HG03060 (cell line): ENCODE measurements at regions not wholly inside any gene's neighbourhood (a gene's known extent, or its start where the extent isn't known, plus 50 kb on each side); places are given as distances from the start of the nearest gene placed in this dataset.

Experiments
- ATAC-seq: cut with Tn5 transposase; IDR thresholded peaks from one replicate; pipeline ENCODE4 v1.9.1; 2021; ENCODE audit warnings: low read depth, moderate number of reproducible peaks; ENCODE audit not compliant: unreplicated experiment

DNA sequence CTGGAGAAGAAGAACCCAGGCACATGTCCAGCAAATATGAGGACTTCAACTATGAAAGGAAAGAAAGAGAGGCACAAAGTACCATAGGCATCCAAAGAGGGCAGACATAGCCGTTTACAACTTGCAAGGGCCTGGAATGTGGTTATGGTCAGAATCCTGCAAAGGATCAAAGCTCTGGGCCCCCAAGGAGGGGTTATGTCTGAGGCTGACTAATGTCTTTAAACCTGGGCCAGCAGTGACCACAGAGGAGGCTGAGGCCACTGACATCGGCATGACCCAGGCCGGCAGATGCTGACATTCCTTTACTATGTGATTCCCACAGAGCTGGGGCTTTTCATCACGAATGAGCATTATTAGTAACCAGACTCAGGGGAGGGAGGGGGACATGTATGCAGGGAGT lies 861.1 kb downstream of the DHX35 start:
- no peak for ATAC-seq

DNA sequence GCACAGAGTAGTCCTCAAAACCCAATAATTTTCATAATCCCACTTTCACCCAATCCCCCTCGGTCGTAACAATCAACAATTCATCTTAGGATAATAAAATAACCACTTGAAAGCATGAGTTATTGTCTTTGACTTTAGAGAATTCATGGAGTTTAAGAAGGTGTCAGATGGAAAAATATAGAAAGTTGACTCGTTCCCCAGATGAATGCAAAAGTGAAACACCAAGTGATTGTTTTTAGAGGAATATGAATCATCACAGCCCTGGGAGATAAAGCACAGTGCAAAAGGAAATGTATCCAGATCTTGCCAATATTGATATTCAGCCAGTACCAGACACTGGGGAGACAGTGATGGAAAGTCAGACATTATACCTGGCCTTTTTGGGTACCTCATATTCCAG lies 860.5 kb downstream of the DHX35 start:
- ATAC-seq: no peak

DNA sequence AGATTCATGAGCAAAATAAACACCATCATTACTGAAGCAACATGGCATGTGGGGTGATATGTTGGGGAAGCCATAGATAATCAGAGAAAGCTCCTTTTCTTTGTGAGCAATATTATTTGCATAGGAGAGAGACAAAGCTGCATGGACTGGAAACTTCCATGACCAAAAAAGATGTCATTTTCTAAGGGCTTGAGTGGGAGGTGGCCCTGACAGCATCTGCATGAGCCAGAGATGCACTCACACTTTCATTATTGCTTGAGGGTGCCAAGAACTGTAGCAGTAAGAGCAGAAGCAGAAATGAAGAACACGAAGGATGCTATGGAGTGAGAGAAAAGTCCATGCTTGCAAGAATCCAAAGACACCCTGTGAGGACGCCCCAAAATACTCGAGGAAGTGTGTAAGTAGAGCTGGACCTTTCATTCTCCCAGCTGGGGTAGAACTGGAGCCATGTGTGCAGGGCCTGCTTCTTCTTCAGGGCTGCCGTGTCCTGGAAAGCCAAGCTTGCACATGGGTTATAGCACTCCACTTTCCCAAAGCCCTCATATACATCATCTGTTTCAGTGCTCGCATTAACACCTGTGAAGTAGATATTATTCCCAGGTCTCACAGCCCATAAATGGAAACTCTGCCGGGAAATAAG lies 851.2 kb downstream of the DHX35 start:
- ATAC-seq: no peak

DNA sequence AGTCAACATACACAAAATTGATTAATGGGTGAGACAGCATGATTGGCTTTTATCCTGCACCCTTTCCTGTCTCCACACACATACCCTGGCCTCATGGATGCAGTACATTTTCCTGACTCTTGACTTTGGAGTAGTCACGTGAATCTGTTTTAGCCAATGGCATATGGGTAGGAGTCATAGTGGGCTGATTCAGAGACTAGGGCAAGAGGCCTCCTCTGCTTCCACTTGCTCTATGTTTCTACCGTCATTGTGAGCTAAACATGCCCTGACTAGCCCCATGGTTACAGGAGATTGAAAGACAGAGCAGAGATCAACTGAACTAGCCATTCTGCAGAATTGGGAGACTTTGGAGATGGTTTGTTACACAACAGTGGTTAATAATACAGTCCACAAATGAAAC lies 850.0 kb downstream of the DHX35 start:
- ATAC-seq: no peak

DNA sequence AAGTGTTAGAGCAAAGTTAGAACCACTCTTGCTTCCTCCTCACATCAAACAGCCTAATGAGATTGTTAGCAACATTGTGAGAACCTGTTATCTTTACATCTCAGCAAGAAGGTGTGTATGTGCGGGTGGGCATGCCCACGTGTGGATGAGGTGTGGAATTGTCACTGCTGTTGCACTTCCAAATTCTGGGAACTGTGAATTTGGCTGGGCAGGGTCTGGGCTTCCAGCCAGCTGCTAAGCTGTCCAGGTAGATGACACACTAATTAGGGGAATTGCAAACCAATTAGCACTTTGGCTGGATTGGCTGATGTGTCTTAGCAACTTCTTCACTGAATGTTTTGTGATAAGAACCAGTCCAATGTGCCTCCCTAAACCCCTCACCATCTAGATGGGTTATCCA lies 848.2 kb downstream of the DHX35 start:
- ATAC-seq: no peak

DNA sequence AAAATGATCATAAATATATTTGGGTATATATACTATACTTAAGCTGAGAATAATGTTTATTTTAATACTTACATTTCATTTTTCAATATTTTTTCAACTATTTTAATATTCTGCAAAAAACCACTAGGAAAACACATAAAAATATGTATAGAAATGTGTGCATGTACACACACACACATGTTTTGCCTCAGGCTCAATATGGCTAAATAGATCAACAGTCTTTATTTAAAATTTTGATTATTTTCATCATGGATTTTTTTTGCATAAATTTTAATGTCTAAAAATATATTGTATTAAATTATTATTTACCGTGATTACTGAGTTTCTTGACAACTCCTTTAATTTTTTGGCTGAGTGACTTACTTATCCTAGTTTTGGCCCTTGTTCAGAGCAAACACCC lies 846.5 kb downstream of the DHX35 start:
- no peak for ATAC-seq

DNA sequence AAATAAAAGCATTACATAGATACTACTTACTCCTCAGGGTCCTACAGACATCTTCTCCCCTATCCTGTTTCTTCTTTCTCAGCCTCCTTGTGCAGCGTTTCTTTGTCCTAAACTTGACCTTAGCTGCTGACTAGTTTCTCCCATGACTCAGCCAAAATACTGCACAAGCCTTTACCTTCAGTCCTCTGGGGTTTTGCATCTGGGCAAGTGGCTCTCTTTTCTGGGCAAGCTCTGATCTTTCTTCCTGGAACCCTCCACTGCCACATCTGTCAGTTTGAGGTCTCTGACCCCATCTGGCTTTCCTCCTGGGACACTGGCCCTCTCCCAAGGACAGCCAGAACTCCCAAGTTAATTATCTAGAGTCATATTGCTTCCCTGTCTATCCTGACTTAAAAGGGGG lies 838.4 kb downstream of the DHX35 start:
- ATAC-seq: peak; percentile 41

DNA sequence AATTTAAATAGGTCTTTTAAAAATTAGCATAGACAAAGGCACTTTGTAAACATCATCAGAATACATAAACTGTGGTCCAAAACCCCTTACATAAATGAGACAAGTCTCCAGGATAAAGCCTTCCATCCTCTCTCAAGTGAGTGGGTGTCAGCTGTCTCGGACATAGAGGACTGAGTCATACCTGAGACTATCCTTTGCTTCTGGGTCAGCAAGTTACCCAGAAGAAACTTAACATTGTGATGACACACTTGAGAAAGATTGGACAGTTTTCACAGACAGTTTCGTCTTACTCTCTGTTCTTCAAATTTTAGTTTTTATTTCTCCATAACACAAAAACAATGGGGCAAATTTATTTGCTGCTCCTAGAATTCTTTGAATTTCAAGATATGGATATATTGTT lies 838.0 kb downstream of the DHX35 start:
- peak; percentile 64 for ATAC-seq

DNA sequence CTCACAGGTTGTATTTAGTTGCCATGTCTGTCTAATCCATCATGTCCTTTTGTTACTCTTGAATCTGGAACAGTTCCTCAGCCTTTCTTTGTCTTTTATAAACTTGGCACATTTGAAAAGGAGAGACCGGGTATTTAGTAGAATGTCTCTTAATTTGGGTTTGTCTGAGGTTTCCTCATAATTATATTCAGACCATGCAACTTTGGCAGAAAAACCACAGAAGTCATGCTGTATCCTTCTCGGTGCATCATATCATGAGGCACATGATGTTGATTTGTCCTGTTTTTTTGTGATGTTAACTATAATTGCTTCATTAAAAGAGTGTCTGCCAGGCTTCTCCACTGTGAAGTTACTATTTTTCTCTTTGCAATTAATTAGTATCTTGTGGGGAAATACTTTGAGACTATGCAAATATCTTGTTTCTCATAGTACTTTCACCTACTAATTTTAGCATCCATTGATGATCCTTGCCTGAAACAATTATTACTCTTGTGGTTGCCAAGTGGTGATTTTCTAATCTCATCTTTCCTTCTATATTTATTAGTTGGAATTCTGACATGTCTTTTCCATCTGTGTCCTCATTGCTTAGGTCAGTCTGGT lies 837.3 kb downstream of the DHX35 start:
- ATAC-seq: no peak

DNA sequence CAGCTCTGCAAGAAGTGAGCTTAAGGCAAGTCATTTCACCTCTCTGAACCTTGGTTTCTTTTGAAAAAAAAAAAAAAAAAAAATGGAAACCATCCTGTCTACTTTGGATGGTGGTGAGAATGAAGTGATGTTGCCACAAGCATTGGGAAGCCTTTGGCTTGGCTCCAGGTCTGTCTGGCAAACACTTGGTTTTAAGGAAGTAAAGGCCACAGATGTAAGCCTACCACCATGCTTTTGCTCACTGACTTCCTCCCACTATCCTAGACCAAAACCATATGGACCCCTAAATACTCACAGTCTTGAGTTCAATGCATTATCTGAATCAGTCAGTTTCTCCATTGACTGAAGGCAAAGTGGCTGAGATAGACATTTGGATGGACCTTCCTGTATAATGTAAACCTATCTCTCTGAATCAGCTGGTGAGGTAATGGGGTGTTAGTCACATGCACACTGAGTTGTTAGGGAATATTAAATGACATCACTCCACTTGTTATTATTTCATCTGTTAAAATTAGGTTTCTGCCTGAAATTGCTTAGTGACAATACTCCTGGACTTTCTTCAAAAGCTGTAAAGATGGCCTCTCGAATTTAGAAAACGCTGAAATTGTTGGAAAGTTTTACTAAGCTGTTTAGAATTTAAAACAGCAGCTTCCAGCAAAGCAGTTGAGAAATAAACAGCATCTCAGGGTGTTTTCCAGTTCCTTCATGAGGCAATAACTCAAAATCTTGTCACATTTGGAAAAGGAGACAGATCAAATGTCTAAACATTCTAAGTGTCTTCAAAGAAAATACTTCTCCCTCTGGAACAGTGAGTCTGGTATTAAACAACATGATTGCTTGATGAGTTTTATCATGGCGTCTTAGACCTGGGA lies 833.5 kb downstream of the DHX35 start:
- no peak for ATAC-seq

DNA sequence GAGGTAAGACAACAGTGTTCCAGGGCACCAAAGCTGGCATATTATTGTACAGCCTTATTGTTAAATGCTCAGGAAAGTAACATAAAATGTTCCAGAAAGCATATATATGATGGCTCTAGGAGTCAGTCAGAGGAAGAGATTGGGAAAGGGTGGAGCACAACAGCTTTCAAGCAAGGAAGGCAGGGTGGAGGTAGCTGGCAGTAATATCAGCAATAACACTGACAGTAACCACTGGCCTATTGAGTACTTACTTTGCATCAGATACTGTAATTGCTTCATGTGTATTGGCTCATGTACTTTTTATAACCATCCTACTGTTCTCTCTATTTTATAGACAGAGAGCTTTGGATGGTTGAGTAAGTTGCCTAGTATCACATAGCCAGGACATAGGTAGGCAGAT lies 830.2 kb downstream of the DHX35 start:
- no peak for ATAC-seq

DNA sequence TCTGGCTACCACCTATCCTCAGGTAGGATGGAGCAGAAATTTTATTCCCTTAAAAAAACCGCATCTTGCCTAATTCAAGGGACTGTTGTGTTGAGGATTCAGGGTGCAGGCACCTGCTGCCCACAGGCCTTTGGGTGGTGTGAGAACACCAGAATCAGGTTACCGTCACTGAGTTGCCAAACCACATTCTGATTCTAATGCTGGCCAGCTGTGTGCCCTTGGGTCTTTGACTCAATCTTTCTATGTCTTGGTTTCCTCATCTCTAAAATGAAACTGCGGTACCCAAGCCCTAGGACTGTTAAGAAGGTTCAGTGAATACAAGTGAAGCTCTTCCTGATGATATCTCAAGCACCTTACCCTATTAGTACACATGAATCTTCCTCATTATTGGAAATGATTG lies 827.3 kb downstream of the DHX35 start:
- no peak for ATAC-seq

DNA sequence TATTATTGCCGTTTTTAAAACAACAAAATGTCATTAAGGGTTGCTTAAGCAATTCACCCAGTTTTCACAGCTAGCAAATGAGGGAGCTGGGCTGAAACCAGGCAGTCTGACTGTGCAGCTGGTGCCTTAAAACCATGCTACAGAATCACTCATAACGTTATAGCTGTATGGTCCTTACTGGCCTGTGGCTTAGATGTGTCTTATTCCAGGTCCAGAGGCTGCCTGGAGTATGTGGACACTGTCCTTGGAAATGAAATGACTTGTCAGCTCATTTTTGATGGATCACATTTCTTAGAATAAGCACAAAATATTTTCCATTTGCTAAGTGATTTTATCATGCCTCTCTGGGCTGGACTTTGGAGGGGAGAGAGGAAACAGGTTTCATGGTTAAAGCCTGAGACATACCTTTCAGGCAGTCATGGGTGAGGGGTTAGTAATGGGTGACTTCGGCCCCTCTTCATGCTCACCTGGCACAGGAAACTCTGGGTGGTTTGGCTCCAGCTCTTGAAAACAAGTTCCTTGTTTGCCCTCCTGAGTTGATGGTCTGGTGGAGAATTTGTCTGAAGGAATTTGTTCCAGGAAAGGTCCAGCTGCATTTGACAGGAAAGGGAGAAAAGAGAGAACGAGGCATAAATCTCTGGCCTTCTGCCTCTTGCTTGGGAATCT lies 823.2 kb downstream of the DHX35 start:
- ATAC-seq: no peak

DNA sequence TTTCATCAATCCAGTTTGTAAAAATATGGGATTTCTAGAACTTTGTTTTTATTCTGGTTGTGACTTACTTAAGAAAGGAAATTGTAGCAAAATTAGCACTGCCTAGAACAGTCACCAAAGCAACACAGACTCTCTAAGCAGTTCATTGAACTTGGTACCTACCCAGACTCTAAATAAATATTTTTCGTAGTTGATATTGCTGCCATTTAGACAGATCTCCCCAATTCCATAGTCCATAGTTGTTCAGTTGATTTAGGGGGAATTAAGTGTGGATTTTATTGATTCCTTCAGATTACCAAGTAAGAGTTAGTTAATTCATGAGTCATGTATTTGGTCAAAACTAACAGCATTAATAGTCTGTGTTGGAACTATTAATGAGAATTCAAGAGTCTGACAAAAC lies 822.5 kb downstream of the DHX35 start:
- no peak for ATAC-seq

DNA sequence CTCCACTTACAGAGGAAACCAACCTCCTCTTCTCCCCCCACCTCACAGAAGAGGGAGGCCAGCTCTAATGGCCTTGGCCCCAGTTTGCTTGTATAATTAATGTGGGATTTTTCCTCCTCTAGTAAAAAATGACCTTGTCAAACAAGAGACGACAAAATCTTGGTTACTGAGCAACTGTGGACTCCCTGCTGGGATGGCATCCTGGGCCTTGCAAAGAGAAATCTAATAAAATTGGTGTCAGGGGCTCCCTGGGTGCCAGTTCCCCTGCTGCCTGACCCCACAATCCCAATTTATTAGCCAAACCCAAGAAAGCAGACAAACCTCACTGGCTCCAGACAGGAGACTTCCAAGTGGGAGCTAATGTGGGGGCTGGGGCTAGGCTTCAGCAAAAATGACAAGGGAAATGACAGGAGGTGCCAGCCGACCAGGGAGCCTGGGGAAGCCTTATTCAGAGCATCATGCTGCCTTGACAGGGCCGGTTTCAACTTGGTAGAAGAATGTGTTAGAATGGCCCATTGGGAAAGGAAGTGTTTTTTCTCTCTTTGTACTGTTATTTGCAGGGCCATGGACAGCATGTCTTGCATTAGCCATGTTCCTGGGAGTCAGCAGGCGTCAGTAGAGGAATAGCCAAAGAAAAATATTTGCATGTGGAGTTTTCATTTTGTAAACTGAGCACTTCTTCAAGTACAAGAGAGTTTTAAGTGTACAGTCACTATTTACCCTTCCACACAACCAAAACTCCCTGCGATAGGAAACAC lies 816.9 kb downstream of the DHX35 start:
- ATAC-seq: no peak

DNA sequence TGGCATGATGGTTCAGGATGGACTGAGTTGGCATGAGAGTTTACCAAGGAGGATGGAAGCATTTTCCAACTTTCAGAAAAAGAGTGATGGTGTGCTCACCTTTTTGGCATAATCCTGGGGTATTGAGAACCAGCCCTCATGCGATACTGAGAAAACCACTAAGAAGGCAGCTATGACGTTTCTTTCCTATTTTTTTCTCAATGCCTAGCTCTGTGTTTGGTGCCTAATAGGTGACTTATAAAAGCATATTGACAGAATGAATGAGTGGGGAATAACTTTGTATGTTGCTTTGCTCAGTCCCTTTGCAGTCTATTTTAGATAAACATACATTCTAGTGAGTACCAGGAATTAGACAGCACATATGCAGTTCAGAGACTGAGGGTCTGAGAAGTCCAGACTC lies 816.3 kb downstream of the DHX35 start:
- ATAC-seq: no peak

DNA sequence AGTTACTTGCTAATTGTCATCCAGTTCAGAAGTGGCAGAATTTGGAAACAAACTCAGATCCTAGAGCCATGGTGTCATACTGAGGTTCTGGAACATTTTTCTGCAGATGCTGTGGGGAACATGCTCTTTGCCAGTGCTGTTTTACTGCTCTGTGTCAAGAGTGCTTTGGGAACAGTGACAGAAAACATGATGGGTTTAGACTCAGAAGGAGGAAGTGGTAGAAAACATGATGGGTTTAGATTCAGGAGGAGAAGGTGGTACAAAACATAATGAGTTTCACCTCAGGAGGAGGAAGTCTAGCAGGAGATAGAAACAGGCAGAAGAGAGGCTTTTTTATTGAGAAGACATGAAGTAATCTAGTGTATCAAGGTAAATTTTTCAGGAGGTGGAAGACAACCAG lies 815.5 kb downstream of the DHX35 start:
- no peak for ATAC-seq

DNA sequence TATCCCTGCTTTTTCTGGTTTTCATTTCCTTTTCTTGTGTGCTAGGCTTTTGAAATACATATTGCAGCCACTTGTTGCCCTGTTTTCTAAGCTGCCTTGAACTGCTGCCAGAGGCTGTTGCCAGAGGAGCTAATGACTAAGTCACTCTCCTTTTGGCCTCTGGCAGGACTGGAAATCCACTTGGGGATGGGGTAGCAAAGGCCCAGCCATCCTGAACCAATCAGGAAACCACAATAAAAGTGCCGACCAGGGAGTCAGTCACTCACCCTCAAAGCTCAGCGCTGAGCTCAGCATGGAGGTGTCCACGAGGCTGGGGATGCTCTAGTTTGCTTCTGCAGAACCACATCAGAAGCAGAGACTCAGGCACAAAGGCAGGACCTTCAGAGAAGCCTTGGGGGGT lies 813.0 kb downstream of the DHX35 start:
- ATAC-seq: no peak

DNA sequence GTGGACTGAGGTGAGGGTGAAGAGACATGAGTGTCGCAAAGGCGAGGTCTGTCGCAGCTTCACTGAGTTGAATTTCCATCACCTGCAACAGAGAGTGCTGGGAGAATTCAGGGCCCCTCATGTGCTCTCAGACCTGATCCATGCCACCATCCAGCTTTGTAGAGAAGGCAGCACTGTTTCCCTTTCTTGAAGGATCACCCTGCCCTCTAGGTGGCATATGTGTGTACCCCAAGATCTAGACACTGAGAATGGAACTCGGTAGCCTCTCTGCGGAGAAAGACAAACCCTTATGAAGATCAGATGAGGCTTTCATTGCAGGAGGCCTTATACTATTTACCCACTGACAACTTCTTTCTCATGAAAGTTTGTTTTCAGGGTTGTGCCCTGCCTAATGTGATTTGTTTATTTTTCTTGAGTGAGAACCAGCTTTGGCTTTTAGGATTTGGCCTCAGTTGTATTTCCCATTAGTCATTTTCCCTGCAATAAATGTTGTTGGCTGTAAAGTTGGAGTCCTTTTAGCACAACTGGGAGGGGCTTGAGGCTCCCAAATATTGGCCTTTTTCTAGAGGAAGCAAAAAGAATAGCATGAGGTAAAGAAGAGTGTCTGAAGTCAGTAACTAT lies 811.3 kb downstream of the DHX35 start:
- ATAC-seq: no peak

DNA sequence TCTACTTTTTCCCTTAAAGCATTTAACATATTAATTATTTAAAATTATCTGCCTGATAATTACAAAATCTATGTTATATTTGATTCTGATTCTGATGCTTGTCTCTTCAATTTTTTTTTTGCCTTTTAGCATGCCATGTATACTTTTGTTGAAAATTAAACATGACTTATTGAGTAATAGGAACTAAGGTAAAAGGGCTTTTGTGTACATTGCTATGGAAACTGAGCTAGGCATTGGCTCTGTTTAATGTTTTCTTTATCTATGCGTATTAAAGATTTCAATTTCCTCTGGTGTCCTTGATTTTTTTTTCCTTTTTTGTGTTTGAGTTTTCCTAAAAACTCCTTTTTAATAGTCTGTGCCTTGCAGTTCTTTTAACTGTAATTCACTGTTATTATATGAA lies 805.2 kb downstream of the DHX35 start:
- no peak for ATAC-seq
